ENCODE measurements at regions not wholly inside any gene's neighbourhood (a gene's known extent, or its start where the extent isn't known, plus 50 kb on each side); places are given as distances from the start of the nearest gene placed in this dataset.

- no CpG with 5 or more reads among the region's 2 CpGs for WGBS (ENCODE audit: insufficient coverage)
- no peak overlapping the region for H3K4me3 ChIP-seq (ENCODE audit: low read length)
- H3K36me3 ChIP-seq (ENCODE audit: control insufficient read depth, insufficient read depth, low read length): no peaks in the 10 kb centered on the region
- no peak overlapping the region for H3K27ac ChIP-seq (ENCODE audit: low read length)
- no peaks in the 10 kb centered on the region for H3K4me1 ChIP-seq (ENCODE audit: control insufficient read depth, insufficient read depth, low read length)
- H3K9me3 ChIP-seq (replicated peaks; ENCODE audit: control insufficient read depth, low read depth, low read length): no peaks in the 10 kb centered on the region
- DNase-seq: no peak
- no peaks in the 10 kb centered on the region for H3K27me3 ChIP-seq (ENCODE audit: control insufficient read depth, insufficient read depth, low read length)
Measured at GRCh38 chr14:44265246-44265645, 241.8 kb downstream of the FSCB start.

DNA sequence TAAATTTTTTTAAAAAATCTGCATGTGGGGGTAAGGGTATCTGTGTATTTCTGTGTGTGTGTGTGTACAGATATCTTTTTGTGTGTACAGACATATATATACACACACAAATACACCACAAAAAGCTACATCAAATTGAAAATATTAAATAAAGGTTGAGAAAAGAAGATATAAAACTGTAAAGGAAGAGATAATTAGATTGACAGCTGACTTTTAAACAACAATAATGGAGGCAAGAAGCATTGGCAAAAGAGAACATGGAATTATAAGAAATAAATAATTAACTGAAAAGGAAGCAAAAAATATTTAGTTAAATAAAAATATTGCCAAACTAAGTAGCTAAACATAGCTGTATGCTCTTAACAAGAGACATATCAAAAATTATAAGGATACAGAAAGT is 291.4 kb downstream of the FSCB start:
- Histone ChIP-seq H3K4me1 (ENCODE audit: control insufficient read depth, insufficient read depth, low read length) (no peaks in the 10 kb centered on the region), H3K27ac (ENCODE audit: low read length) (no peak overlapping the region), H3K9me3 (replicated peaks; ENCODE audit: control insufficient read depth, low read depth, low read length) (no peaks in the 10 kb centered on the region), H3K4me3 (ENCODE audit: low read length) (no peak overlapping the region), H3K36me3 (ENCODE audit: control insufficient read depth, insufficient read depth, low read length) (no peaks in the 10 kb centered on the region), H3K27me3 (ENCODE audit: control insufficient read depth, insufficient read depth, low read length) (no peaks in the 10 kb centered on the region)
- no peak for DNase-seq

DNA sequence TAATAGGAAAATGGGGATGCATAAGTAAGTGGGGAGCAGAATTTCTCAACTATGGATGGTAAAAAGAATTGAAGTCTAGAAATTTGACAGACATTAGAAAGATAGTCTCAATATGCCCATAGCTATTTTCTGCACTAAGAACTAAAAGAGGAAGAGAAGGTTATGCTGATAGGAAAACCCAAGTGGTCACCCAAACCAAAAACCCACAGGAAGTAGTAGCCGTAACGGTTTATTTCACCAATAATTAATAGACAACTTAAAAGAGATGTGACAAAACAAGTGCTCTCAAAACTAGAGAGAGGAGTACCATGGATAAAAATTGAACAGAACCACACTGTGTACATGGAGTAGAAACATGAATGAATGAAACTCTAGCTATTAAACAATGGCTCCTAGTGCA is 295.4 kb downstream of the FSCB start:
- H3K9me3 ChIP-seq (replicated peaks; ENCODE audit: control insufficient read depth, low read depth, low read length): no peaks in the 10 kb centered on the region
- H3K27me3 ChIP-seq (ENCODE audit: control insufficient read depth, insufficient read depth, low read length): no peaks in the 10 kb centered on the region
- no peaks in the 10 kb centered on the region for H3K4me1 ChIP-seq (ENCODE audit: control insufficient read depth, insufficient read depth, low read length)
- no peak overlapping the region for H3K4me3 ChIP-seq (ENCODE audit: low read length)
- WGBS (ENCODE audit: insufficient coverage): no CpG with 5 or more reads among the region's 2 CpGs
- no peak for DNase-seq
- no peaks in the 10 kb centered on the region for H3K36me3 ChIP-seq (ENCODE audit: control insufficient read depth, insufficient read depth, low read length)
- H3K27ac ChIP-seq (ENCODE audit: low read length): no peak overlapping the region

DNA sequence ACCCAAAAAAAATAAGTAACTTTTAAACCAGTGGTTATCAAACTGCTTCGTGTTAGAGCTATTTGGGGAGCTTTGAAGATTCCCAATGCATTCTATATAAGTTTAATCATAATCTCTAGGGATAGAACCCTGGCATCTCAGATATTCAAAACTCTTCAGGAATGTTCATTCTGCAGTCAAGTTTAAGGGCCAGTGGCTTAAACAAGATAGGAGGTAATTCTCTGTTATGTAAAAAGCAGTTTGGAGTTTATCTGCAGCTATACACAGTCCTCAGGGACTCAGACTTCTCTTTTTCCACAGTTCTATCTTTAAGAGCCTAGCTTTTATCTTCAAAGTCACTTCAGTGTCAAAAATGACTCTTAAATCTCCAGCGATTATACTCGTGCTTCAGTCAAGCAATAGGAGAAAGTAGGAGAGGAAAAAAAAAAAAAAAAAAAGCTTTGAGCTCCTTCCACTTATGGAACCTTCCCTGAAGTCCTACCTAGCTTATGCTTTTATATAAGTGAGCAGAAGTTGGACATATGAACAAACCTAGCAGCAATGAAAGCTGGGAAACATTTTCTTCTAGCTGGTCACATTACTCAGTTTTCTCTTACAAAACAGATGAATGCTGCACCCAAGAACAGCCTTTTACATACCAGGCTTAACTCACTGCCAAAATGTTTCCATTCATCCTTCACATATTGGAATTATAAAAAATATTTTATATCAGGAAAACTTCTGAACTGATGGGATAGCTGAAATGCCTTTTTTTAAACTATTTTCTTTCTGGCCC is 302.8 kb downstream of the FSCB start:
- peak; percentile 19 for DNase-seq
- H3K27me3 ChIP-seq (ENCODE audit: control insufficient read depth, insufficient read depth, low read length): no peaks in the 10 kb centered on the region
- WGBS (ENCODE audit: insufficient coverage): no CpG with 5 or more reads among the region's 3 CpGs

DNA sequence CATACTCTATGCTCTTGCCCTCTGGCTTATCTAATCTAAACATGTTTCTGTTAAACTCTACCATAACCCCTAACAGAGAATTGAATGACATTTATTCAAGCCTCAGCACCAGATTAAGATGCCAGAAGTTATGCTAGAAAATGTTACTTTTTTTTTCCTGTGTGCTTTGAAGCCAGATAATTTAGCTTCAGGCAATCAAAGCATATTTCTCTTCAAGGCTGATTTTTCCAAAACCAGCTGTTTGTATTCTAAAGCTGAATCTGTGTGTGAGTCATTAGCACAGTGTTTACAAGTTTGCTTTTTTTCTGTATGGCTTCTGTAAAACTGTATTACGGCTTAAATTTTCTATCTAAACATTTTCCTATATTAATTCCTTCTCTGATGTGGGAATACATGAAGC is 326.1 kb downstream of the FSCB start:
- WGBS (ENCODE audit: insufficient coverage): no CpG with 5 or more reads among the region's 1 CpG

More for the DNA sequence above, 302.8 kb downstream of the FSCB start:
- Histone ChIP-seq H3K27ac (ENCODE audit: low read length) (no peak overlapping the region), H3K4me1 (ENCODE audit: control insufficient read depth, insufficient read depth, low read length) (no peaks in the 10 kb centered on the region), H3K4me3 (ENCODE audit: low read length) (no peak overlapping the region), H3K36me3 (ENCODE audit: control insufficient read depth, insufficient read depth, low read length) (no peaks in the 10 kb centered on the region), H3K9me3 (replicated peaks; ENCODE audit: control insufficient read depth, low read depth, low read length) (no peaks in the 10 kb centered on the region)

GRCh38 chr14:44170556-44170955 is 336.5 kb downstream of the FSCB start:
- 91% methylated on average over 4 of the region's 4 CpGs for WGBS (ENCODE audit: insufficient coverage)
- Histone ChIP-seq H3K27ac (ENCODE audit: low read length) (no peak overlapping the region), H3K36me3 (ENCODE audit: control insufficient read depth, insufficient read depth, low read length) (no peaks in the 10 kb centered on the region), H3K27me3 (ENCODE audit: control insufficient read depth, insufficient read depth, low read length) (no peaks in the 10 kb centered on the region), H3K4me1 (ENCODE audit: control insufficient read depth, insufficient read depth, low read length) (no peaks in the 10 kb centered on the region), H3K9me3 (replicated peaks; ENCODE audit: control insufficient read depth, low read depth, low read length) (no peaks in the 10 kb centered on the region), H3K4me3 (ENCODE audit: low read length) (no peak overlapping the region)
- no peak for DNase-seq

More for the DNA sequence above, 326.1 kb downstream of the FSCB start:
- H3K9me3 ChIP-seq (replicated peaks; ENCODE audit: control insufficient read depth, low read depth, low read length): no peaks in the 10 kb centered on the region
- no peak overlapping the region for H3K27ac ChIP-seq (ENCODE audit: low read length)
- no peak overlapping the region for H3K4me3 ChIP-seq (ENCODE audit: low read length)
- no peaks in the 10 kb centered on the region for H3K4me1 ChIP-seq (ENCODE audit: control insufficient read depth, insufficient read depth, low read length)
- H3K27me3 ChIP-seq (ENCODE audit: control insufficient read depth, insufficient read depth, low read length): no peaks in the 10 kb centered on the region
- no peak for DNase-seq
- H3K36me3 ChIP-seq (ENCODE audit: control insufficient read depth, insufficient read depth, low read length): no peaks in the 10 kb centered on the region

DNA sequence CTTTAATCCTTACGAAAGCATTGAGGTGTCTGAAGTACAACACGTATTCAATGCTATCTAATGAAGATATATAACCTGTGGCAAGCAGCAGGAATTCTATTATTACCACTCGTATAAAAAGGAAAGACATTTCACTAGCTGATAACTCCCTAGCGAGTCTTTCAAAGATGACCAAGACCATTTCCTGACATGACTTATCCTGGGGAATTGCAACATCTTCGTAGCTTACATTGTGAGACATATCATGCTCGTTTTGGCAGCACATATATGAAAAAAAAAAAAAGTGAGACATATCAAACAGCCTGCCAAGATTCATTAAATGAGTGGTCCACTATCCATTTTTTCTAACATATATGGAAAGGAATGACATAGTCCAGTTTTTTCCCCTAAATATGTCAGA is 337.0 kb downstream of the FSCB start:
- no peaks in the 10 kb centered on the region for H3K4me1 ChIP-seq (ENCODE audit: control insufficient read depth, insufficient read depth, low read length)
- H3K36me3 ChIP-seq (ENCODE audit: control insufficient read depth, insufficient read depth, low read length): no peaks in the 10 kb centered on the region
- no CpG with 5 or more reads among the region's 6 CpGs for WGBS (ENCODE audit: insufficient coverage)
- peak; percentile 4 for DNase-seq
- no peak overlapping the region for H3K4me3 ChIP-seq (ENCODE audit: low read length)
- H3K9me3 ChIP-seq (replicated peaks; ENCODE audit: control insufficient read depth, low read depth, low read length): no peaks in the 10 kb centered on the region
- no peak overlapping the region for H3K27ac ChIP-seq (ENCODE audit: low read length)
- H3K27me3 ChIP-seq (ENCODE audit: control insufficient read depth, insufficient read depth, low read length): no peaks in the 10 kb centered on the region

- no peaks in the 10 kb centered on the region for H3K36me3 ChIP-seq (ENCODE audit: control insufficient read depth, insufficient read depth, low read length)
- no peak overlapping the region for H3K4me3 ChIP-seq (ENCODE audit: low read length)
- no peaks in the 10 kb centered on the region for H3K9me3 ChIP-seq (replicated peaks; ENCODE audit: control insufficient read depth, low read depth, low read length)
- no peaks in the 10 kb centered on the region for H3K4me1 ChIP-seq (ENCODE audit: control insufficient read depth, insufficient read depth, low read length)
- H3K27me3 ChIP-seq (ENCODE audit: control insufficient read depth, insufficient read depth, low read length): no peaks in the 10 kb centered on the region
- DNase-seq: no peak
- no peak overlapping the region for H3K27ac ChIP-seq (ENCODE audit: low read length)
Measured at GRCh38 chr14:44168566-44168965, 338.5 kb downstream of the FSCB start.

DNA sequence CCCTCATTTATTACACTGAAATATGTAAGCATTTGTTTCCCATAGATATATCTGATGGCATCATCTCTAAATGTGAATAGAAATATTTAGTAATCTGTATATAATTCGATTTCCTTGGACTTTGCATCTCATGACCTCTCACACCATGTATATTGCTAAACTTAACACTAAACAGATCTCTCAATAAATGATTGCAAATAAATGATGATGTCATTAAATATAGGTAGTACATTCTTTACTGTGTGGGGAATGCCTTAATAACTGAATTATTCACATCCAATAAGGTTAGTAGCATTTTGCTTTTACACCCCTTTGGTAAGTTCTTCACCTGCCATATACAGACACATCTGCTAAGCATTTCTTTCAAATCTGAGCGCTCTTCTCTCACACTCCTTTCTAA is 340.5 kb downstream of the FSCB start:
- Histone ChIP-seq H3K9me3 (replicated peaks; ENCODE audit: control insufficient read depth, low read depth, low read length) (no peaks in the 10 kb centered on the region), H3K4me1 (ENCODE audit: control insufficient read depth, insufficient read depth, low read length) (no peaks in the 10 kb centered on the region), H3K36me3 (ENCODE audit: control insufficient read depth, insufficient read depth, low read length) (no peaks in the 10 kb centered on the region), H3K27me3 (ENCODE audit: control insufficient read depth, insufficient read depth, low read length) (no peaks in the 10 kb centered on the region), H3K27ac (ENCODE audit: low read length) (no peak overlapping the region), H3K4me3 (ENCODE audit: low read length) (no peak overlapping the region)
- DNase-seq: no peak
- WGBS (ENCODE audit: insufficient coverage): no CpG with 5 or more reads among the region's 2 CpGs

DNA sequence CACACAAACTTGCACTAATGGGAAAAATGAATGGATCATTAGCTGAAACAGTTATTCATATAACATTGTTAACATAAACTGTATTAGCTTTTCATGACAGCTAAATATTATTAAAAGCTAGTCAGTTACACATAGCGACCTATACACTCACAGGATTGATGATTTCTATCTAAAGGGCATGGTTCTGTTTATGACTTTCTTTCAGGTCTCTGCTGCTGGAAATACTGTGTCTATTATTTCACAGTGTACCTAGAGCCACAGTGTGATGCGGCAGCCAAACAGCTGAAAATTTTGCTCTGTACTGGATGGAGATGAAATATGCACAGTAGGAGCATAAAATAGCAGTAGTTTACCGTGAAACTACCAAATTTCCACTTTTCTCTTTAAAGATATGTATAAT is 341.1 kb downstream of the FSCB start:
- no peak overlapping the region for H3K4me3 ChIP-seq (ENCODE audit: low read length)
- H3K36me3 ChIP-seq (ENCODE audit: control insufficient read depth, insufficient read depth, low read length): no peaks in the 10 kb centered on the region
- no peaks in the 10 kb centered on the region for H3K27me3 ChIP-seq (ENCODE audit: control insufficient read depth, insufficient read depth, low read length)
- DNase-seq: no peak
- no peak overlapping the region for H3K27ac ChIP-seq (ENCODE audit: low read length)
- H3K4me1 ChIP-seq (ENCODE audit: control insufficient read depth, insufficient read depth, low read length): no peaks in the 10 kb centered on the region
- no CpG with 5 or more reads among the region's 3 CpGs for WGBS (ENCODE audit: insufficient coverage)
- no peaks in the 10 kb centered on the region for H3K9me3 ChIP-seq (replicated peaks; ENCODE audit: control insufficient read depth, low read depth, low read length)

DNA sequence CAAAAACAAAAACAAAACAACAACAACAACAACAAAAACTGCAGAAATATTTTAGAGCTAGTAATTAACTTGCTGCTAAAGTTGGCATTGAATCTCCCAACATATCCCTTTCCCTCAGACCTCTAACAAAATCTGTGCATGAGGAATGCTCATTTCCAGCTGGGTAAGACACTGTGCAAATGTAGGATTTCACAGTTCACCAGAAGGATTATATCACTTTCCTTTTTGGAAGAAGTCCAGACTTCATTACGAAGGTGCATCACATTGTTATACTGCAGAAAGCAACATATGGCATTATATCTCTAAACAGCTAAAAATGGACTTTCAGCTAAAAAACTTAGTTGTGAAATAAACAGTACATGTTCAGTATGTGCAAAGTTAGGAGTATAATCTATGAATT is 341.8 kb downstream of the FSCB start:
- peak; percentile 26 for DNase-seq
- WGBS (ENCODE audit: insufficient coverage): no CpG with 5 or more reads among the region's 1 CpG
- H3K4me3 ChIP-seq (ENCODE audit: low read length): no peak overlapping the region
- no peaks in the 10 kb centered on the region for H3K4me1 ChIP-seq (ENCODE audit: control insufficient read depth, insufficient read depth, low read length)
- H3K9me3 ChIP-seq (replicated peaks; ENCODE audit: control insufficient read depth, low read depth, low read length): no peaks in the 10 kb centered on the region
- H3K36me3 ChIP-seq (ENCODE audit: control insufficient read depth, insufficient read depth, low read length): no peaks in the 10 kb centered on the region
- H3K27ac ChIP-seq (ENCODE audit: low read length): no peak overlapping the region
- no peaks in the 10 kb centered on the region for H3K27me3 ChIP-seq (ENCODE audit: control insufficient read depth, insufficient read depth, low read length)
